Stimulated activated CD4-positive, alpha-beta T cell treated with anti-CD3 and anti-CD28 coated beads, Interleukin-2, amount 100 ng/mL, for 4 hours (primary cell): ENCODE measurements at regions not wholly inside any gene's neighbourhood (a gene's known extent, or its start where the extent isn't known, plus 50 kb on each side); places are given as distances from the start of the nearest gene placed in this dataset.

ENCODE experiments used
- DNase-seq: peaks from one replicate; pipeline ENCODE4 v3.0.0-alpha.2; 2020; ENCODE audit warnings: low read depth

DNA sequence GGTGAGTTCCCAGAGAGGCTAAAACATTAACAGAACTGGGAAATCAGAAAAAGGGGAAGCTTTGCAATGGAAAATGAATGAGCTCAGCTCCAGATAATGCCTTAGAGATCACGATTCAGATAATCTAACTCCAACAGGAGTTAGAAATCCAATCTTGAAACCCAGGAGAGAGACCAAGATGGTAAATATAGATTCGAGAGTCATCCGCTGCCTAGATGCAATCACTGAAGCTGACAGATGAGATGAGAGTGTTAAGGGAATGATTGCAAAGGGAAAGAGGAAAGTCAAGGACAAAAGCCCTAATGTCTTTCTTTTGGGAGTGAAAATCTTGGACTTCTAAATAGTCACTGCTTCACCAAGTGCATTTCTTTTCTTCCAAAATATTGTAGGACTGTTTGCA, 722.0 kb downstream of the EPHA4 start:
- no peak for DNase-seq

DNA sequence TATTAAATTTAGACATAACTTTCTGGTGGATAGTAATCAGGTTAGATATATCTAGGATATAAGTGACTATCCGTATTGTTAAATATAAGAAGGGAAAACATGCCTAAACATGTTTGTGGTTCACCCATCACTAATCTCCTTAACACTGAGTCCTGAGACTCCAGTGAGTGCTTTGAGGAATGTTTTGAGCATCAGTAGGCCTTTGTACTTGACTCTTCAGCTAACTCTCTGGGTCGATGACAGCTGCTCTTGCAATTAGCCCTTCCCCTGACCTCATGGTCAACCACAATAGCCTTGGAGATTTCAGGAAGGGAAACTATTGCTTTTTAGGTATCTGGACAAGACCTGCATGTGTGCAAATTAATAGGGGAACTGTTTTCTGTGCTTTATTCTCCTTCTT, 716.8 kb downstream of the EPHA4 start:
- no peak for DNase-seq

DNA sequence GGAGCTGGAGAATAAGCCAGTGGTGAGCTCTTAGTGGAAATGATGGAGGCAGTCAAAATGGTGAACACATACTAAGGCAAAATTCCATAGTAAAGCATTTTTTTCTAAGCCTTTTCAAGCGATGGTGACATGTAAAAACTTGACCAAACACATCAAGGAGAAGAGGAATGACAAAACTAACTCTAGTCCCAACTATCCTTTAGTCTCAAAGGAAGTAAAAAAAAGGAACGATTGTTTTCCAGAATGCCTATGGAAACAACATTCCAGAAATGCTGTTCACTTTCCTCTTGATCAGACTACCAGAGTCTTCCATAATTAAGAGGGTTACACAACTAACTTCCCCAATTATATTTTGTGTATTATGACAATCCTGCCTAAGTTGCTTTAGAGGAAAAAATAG, 715.6 kb downstream of the EPHA4 start:
- no peak for DNase-seq

DNA sequence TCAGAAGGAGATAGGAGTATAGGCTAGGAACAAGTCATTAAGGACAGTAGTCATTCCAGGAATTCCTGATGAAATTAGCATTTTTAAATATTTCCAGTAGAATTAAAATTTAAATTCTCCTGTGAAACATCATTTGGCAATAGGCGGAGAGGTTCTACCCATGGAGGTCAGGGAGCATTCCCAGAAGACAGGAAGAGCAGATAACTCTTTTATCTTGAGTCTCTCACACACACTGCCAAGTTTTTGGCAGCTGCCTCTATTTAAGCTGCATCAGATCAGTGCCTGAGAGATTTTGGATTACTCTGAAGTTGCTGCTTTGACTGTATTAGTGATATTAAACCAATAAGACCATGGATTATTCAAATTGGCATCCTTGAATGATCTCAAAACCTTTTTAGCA, 714.7 kb downstream of the EPHA4 start:
- DNase-seq, result no peak

DNA sequence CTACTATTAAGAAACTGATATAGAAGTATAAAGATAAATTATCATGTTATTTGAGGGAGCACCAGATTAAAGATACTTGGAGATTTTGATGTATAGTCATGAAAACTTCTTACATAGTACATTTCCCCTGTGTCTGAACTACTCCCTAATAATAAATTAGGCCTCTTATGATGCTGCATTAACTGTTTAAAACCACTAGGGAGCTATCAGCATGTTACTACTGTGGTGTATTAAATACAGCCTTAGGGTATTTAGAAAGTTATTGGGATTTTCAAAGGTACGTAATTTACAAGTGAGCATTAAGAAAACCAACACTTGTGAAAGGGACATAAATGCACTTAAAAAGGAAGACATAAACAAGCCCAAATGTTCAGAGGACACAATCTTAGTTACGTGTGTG, 714.0 kb downstream of the EPHA4 start:
- no peak for DNase-seq

DNA sequence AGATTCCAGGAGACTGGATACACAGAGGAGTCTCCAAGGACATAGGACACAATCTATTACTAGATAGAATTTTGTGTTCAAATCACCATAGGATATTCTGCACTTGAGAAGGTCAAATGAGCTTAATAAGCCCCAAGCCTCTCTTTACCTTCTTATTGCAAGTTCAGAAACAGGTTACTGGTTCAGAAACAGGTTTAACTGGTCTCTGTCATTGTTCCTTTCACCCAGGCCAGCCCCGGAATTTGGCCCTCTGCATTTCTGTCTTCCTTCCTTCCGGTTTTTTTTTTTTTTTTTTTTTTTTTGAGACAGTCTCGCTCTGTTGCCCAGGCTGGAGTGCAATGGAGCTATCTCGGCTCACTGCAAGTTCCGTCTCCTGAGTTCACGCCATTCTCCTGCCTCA, 700.2 kb downstream of the EPHA4 start:
- no peak for DNase-seq

DNA sequence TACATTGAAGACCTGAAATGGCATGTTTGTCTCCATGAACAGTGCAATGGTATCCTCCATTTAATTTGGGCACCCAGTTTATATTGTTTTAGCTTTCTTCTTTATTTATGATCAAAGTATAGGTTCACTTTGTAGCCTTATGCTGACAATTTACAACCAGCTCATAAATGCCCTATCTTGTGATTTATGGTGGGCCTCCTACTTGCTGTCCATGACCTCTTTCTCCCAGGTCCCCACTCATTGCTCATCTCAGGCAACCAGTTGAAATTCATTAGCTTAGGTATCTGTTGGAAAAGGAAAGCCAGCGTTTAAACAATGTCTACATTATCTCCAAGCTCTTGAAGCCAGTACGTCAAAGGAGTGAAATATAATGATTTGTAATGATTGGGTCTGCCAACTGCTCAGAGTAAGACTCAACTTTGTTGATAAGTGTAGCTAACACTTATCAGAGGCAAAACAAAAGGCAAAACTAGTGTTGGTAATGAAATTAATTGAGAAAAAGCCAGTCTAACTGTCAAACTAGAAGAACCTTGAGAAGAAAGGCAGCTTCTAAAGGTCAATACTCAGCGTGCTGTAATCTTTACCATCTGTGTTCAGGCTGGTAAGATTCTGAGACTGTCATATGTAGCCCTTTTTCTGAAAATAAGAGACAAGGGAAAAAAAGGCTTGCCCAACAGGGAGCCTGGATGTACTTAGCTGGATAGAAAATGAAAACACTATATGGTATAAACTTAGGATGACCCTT, 695.9 kb downstream of the EPHA4 start:
- DNase-seq, result no peak

DNA sequence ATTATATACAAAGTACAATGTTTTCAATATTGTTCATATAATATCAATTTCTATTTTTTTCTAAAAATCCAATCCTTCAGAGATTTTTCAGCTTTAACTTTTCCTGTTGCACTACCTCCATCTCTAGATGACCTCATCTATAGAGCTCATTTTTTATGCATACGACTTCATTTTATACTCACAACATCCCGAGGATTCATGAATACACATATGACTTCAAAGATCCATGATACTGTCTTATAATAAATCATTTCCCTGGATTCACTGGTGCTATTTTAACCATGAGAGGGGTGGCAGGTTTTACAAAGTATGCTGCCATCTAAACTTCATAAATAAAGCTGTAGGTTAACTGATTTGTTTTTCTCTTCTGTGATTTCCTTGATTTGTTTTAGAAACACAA, 694.6 kb downstream of the EPHA4 start:
- DNase-seq, result no peak

DNA sequence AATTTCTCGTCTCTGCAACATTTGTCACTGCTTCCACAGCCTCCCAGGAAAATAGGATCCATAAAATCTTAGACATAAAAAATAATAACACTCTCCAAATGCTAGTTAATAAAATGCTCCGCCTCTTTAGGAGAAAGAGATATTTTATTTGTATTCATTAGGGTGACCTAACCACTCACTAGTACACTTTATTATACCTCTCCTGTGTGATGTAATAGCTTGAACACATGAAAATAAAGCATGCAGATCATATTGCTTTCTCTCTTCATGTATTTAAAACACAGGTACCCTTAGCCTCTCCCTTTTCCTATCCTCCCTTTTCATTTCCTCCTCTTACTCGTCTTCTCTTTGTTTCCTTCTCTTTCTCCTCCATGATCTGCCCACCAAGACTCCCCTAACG, 694.2 kb downstream of the EPHA4 start:
- no peak for DNase-seq

DNA sequence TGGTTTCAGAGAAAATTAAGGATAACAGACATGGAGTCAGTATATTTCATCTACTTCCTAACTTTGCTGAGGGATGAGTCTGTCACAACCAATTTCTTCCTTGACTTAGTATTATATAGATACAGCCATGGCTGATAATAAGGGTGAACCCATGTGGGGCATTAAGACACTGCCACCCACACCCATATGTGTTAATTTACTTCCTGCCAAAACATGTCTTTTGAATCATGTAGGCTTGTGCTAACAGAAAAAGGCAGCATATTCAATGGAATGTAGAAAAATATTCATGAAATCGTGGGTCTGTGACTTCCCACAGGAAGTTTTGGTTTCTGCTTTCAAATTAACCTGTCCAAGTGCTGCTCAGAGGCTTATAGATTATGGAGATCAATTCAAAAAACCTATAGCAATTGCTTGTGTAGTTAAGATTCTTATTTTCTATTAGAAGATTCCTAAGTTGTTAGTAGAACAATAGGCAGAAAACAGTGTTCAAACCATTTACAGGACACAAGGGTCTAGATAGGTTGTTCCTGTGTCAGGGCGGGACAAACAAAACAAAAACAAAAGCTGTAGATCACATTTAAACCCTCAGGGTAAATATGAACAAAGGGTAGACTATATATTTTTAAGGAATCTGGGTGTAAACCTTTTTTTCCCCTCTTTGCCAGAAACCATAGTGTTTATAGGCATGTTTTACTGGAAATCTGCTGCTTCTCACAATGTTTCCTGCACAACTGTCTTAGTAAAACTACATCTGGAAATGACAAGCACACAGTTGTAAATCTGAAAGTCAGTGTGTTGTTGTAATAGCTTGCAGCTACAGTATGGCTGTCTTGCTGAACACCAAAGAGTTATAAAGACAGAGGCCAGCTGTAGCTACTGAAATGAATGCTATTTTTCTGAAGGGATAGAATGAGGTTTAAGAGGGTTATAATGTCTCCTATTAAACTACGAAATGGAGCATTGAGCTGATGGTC, 691.2 kb downstream of the EPHA4 start:
- DNase-seq, result no peak

DNA sequence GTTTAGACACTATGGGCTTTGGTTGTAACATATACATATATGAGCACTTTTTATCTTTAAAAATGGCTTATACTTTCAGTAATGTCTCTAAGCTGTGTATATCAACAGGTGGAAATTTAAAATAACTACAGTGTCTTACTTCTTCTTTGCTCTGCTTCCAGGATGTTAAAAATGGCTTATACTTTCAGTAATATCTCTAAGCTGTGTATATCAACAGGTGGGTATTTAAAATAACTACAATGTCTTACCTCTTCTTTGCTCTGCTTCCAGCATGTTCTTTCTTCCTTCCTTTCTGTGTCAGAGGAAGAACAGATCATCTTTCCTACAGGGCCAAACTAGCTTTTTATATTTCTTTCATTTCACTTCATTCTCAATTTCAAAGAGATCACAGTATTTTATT, 689.6 kb downstream of the EPHA4 start:
- DNase-seq, result no peak

DNA sequence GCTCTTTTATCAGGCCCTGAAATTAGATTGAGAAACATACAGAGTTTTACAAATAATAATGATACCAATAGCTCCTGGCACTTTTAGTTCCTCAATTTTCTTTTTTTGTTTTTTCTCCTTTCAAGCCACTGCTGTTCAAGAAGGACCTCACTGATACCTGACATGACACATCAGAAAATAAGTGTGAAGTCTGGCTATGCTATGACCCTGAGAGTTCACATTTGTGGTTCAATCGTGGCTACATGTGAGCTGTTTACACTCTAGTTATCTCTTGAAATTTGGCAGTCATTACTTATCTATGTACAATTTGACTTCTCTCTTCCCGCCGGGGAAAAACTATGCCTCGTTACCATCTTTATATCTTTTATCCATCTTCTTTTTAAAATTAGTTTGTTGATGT, 686.5 kb downstream of the EPHA4 start:
- no peak for DNase-seq

DNA sequence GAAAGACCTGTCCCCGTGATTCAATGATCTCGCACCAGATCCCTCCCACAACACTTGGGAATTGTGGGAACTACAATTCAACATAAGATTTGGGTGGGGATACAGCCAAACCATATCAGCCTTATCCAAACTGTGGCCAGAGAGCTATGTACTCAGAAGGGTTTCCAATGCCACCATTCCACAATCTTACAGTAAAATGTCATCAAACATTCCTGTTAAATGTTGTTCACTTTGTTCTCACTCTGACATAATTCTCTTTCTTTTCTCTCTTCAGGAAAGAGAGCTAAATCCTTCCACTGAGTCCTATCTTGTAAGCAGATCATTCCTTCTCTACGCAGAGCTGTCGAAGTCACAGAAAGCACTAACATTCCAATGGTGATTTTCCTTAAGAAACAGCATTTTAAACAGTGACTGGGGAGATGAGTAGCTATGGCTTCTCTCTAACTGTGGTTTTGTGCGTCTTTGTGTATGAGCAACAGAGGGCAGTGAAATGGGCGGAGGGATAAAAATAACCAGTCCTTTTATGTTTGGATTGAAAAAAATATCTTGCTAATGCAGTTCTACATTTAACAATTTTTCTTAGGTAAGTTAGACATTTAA, 684.7 kb downstream of the EPHA4 start:
- DNase-seq, result no peak

DNA sequence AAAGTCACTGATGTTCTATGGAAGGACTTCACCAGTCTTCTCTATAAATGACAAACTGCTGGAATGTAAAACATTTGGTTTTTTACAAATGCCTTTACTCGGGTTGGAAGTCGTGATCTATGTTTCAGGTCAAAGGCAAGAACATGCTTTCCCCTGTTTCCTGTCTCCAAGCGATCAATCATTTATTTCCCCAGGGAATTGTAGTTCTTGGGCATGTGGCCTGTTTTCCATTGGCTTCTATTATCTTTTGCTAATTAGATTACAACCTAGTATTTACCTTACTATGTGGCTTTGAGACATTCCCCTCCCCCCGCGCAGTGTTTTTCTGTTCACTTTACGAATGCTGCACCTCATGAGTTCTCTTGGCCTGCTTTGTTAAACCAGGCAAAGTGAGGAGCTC, 684.2 kb downstream of the EPHA4 start:
- DNase-seq, result no peak

DNA sequence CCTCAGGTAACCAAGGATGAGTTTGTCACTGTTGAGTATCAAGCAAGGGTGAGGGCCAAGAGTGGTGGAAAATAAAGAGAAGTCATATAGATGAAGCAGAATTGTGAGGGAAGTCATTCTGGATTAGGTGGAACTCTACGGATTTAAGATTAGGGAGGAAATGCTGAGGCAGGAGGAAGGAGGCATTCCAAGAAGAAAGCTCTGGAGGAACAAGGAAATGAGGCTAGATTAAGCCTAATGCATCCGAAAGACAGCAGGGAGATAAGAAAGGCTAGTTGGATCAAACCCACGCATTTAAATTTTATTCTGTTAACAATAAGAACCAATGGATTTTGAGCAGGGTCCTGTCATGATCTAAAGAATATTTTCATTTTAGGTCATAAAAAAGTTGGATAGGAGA, 681.2 kb downstream of the EPHA4 start:
- DNase-seq, result no peak

DNA sequence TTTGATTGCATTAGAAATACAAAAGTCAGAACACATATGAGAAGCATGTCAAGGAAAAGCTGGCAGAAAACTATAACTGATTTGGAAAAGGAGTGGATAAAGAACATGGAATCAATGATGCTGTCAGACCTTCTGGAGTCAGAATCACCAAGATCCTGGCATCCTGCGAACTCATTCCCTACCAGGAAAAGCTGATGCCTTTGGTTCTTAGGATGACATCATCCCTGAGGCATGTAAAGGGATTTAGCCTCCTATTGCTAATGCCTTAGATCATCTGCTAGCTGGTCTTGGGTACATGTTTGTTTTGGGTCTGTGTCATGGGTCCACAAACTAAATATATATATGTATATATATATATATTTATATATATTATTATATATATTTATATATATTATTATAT, 680.7 kb downstream of the EPHA4 start:
- DNase-seq, result no peak

DNA sequence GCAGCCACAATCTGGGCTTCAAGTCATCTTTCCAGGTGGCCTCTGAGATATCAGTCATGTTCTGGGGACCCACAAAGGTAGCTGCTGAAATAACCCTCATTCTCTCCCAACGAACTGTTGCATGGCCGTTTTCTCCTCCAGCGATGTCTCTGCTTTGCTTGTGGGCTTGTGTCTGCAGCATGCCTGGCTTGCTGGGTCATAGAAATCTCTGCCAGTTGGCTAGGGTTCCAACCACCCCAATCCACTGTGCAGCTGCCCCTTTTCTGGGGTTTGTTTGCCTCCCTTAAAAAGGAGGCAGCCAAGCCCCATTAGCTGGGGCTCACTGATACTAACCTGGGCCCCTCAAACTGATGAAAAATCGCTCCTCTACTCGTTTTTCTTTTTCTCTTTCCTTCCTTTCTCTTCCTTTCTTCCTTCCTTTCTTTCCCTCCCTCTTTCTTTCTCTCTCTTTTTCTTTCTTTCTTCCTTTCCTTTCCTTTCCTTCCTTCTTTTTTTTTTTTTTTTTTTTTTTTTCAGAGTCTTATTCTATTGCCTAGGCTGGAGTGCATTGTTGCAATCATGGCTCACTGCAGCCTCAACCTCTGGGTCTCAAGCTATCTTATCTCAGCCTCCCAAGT, 680.0 kb downstream of the EPHA4 start:
- no peak for DNase-seq

DNA sequence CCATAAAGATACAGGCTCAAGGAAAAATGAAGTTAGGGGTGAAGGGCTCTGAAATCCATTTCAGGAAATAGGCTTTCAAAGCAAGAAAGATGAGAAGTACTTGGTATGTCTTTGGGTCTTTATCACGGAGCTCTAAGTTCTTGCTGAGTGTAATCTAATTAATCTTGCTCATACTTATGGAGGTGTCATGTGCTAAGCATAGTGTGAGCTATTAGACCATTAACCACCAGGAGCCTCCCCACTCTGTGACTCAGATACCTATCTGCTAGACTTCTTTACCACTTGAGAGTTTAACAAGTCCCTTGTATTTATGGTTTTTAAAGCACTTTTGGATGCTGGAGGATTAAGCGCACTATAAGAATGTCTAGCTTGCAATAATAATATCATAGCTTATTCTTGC, 678.7 kb downstream of the EPHA4 start:
- DNase-seq, result no peak

DNA sequence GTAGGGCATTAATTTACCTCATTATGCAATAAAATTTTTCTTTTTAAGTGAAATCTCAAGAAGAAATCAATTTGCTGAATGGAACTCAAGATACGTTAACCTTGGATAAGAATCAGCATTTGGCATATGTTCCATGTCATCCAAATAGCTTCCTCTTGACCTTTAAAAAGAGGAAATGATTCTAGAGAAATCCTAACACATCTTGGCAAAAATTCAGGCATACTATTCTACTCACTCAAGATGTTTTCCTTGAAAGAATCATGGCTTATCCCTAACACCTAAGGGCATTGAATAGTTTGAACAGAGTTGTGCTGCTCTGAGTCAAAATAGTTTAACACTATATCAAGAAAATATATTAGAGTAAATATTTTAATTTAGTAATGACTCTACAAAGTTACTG, 678.0 kb downstream of the EPHA4 start:
- no peak for DNase-seq

DNA sequence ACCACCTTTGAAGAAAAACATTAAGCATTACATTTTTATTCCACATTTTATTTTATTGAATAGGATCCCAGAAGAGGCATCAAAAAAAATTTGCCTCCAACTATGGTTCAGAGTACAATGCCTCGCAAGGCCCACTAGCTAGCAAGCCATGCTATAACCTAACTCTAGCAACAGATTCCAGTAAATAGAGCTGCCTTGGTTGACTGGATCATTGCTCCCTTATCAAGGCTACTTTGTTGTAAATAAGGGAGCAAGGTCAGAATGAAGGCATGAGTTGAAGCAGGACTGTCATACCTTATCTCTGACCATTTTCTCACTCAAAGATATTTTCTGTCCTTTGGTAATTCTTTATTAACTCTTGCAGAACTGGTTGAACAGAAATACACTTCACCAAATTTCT, 672.6 kb downstream of the EPHA4 start:
- DNase-seq, result no peak

DNA sequence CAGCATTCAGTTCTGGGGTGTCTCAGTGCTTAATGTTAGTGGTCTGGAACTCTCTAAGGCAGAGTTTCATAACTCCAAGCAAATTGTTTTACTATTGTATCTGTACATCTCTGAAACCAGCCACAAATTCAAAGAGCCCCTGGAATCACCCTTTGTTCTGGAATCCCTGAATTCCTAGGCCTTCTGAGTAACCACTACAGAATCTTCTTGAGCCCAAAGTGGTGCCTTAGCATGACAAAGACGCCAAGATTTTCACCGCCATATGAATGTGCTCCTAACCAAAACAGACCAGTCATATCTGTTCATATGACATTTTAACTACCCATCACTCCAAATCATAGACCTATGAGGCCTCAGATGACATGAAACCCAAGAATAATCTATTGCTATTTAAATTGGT, 668.1 kb downstream of the EPHA4 start:
- no peak for DNase-seq

DNA sequence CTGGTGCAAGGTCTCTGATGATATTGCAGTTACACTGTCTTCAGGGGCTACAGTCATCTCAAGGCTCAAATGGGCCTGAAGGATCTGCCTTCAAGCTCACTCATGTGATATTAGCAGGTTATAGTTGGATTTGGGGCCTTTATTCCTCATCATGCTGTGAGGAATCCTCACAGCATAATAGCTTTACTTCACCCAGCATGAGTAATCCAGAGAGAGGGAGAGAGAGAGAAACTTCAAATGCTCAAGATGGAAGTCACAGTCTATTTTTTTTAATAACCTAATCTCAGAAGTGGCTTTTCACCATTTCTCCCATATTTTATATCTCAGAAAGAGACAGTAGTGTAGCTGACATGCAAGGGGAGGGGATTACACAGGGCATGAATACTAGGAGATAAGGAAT, 658.7 kb downstream of the EPHA4 start:
- no peak for DNase-seq
